HepG2 (cell line): ENCODE measurements at regions not wholly inside any gene's neighbourhood (a gene's known extent, or its start where the extent isn't known, plus 50 kb on each side); places are given as distances from the start of the nearest gene placed in this dataset.
A peak's percentile ranks its signal among the peaks of the same experiment; 100 is the strongest.

Experiments used
- ATAC-seq: fragments of 200-7000 bp; cut with Tn5 transposase; 3 replicates; pipeline ENCODE4 v1.9.1; 2020; ENCODE audit warnings: mild to moderate bottlenecking, moderate library complexity
- BruUV-seq: library from RNA; stranded (reverse); fragments of 400-500 nt; replicated peaks from 2 replicates; lab custom pipeline; 2021; lab: Mats Ljungman, UMichigan
- CTCF ChIA-PET: fragments of 300-600 bp; formaldehyde crosslinking; extraction: SDS; loops from one replicate; lab custom pipeline; 2021; ENCODE audit warnings: low total read pairs, inconsistent platforms, low intra/inter-chr PET ratio; lab: Yijun Ruan, JAX
- POLR2A ChIA-PET: fragments of 350-600 bp; sonication (Branson Sonifier 250); formaldehyde crosslinking; loops from one replicate; lab custom pipeline; 2020; ENCODE audit warnings: antibody characterized with exemption, inconsistent platforms; lab: Yijun Ruan, JAX
- DNase-seq: peaks from one replicate; pipeline ENCODE4 v3.0.0-alpha.2; 2015; ENCODE audit warnings: low spot score
- FAIRE-seq: peaks from 3 replicates; lab custom pipeline; 2011; peaks lifted over from hg19 to GRCh38; lab: Jason Lieb, UNC
- H2AFZ ChIP-seq: one replicate; pipeline ENCODE4 v1.6.1; 2011; ENCODE audit warnings: low read length, inconsistent platforms
- H3K27ac ChIP-seq: fragments of 300-600 bp; 3 replicates; pipeline ENCODE4 v1.8.0; 2011; ENCODE audit warnings: mixed run types, mild to moderate bottlenecking, mixed read lengths, low read length, inconsistent platforms; ENCODE audit not compliant: insufficient read depth; ENCODE audit errors: extremely low read length
- H3K27me3 ChIP-seq, 2 experiments: fragments of 200-600 bp in 1 of 2; 2 replicates in 1 of 2; 3 replicates in 1 of 2; pipeline versions ENCODE4 v1.6.0 to v1.8.0; 2011; ENCODE audit warnings: low read length in 2 of 2, mild to moderate bottlenecking in 2 of 2, moderate library complexity in 2 of 2, inconsistent platforms in 1 of 2; ENCODE audit not compliant: insufficient read depth in 2 of 2, control insufficient read depth in 1 of 2
- H3K36me3 ChIP-seq, 2 experiments: fragments of 200-600 bp in 1 of 2; replicated peaks in 1 of 2; 2 replicates in 1 of 2; 3 replicates in 1 of 2; pipeline versions ENCODE4 v1.5.1 to v1.8.0; 2011; ENCODE audit warnings: low read length in 2 of 2, inconsistent platforms in 1 of 2; ENCODE audit not compliant: insufficient read depth in 2 of 2, control insufficient read depth in 1 of 2
- H3K4me1 ChIP-seq: 2 replicates; pipeline ENCODE4 v1.5.1; 2012; ENCODE audit warnings: low read length, inconsistent platforms; ENCODE audit not compliant: insufficient read depth
- H3K4me2 ChIP-seq: 2 replicates; pipeline ENCODE4 v1.6.0; 2011; ENCODE audit warnings: low read depth, low read length, inconsistent platforms
- H3K4me3 ChIP-seq, 3 experiments: fragments of 200-600 bp in 1 of 3; sonication (generic), shearing (Covaris generic) in 1 of 3; replicated peaks in 1 of 3; 2 replicates each; pipeline ENCODE4 v1.5.1; 2011 to 2016; ENCODE audit warnings: low read length in 3 of 3, inconsistent platforms in 2 of 3, low read depth in 2 of 3, mild to moderate bottlenecking in 2 of 3, control low read depth in 1 of 3, mixed read lengths in 1 of 3; ENCODE audit not compliant: insufficient read depth in 1 of 3
- H3K79me2 ChIP-seq: one replicate; pipeline ENCODE4 v1.6.1; 2011; ENCODE audit warnings: low read length, inconsistent platforms; ENCODE audit not compliant: insufficient read depth
- H3K9ac ChIP-seq: 2 replicates; pipeline ENCODE4 v1.6.0; 2011; ENCODE audit warnings: mild to moderate bottlenecking, low read depth, low read length, inconsistent platforms; ENCODE audit not compliant: insufficient read depth
- H3K9me3 ChIP-seq: 2 replicates; pipeline ENCODE4 v1.5.1; 2012; ENCODE audit warnings: mild to moderate bottlenecking, low read length
- H4K20me1 ChIP-seq: 2 replicates; pipeline ENCODE4 v1.6.0; 2011; ENCODE audit warnings: inconsistent platforms, mild to moderate bottlenecking, low read length, moderate library complexity; ENCODE audit not compliant: insufficient read depth
- CTCF ChIP-seq: sonication (generic); formaldehyde crosslinking; IDR thresholded peaks from 2 replicates; pipeline ENCODE4 v1.5.0; 2020; ENCODE audit warnings: mild to moderate bottlenecking, missing genetic modification reagents, moderate library complexity
- ISX ChIP-seq: sonication (generic); formaldehyde crosslinking; conservative IDR thresholded peaks from 2 replicates; pipeline ENCODE4 v1.5.0; 2020; ENCODE audit warnings: missing genetic modification reagents
- JUNB ChIP-seq: sonication (generic); formaldehyde crosslinking; IDR thresholded peaks from 2 replicates; pipeline ENCODE4 v1.8.0; 2022; ENCODE audit warnings: missing genetic modification reagents, mild to moderate bottlenecking, borderline replicate concordance
- KAT8 ChIP-seq: IDR thresholded peaks from 2 replicates; pipeline ENCODE4 v1.6.1; 2016; ENCODE audit warnings: missing genetic modification reagents, missing compliant biosample characterization
- MXD3 ChIP-seq: IDR thresholded peaks from 2 replicates; pipeline ENCODE4 v1.6.1; 2016; ENCODE audit warnings: mild to moderate bottlenecking, missing biosample characterization, missing genetic modification reagents
- PHF20 ChIP-seq: sonication (generic); formaldehyde crosslinking; IDR thresholded peaks from 2 replicates; pipeline ENCODE4 v1.5.0; 2020; ENCODE audit warnings: mild to moderate bottlenecking, missing genetic modification reagents
- SIN3B ChIP-seq: fragments of 150-350 bp; IDR thresholded peaks from 2 replicates; pipeline ENCODE4 v1.6.1; 2014; ENCODE audit warnings: low read length
- SKIL ChIP-seq: sonication (generic); formaldehyde crosslinking; IDR thresholded peaks from 2 replicates; pipeline ENCODE4 v1.8.0; 2022; ENCODE audit warnings: missing genetic modification reagents, mild to moderate bottlenecking, moderate library complexity, borderline replicate concordance
- ZHX2 ChIP-seq, 2 experiments: sonication (generic) in 1 of 2; formaldehyde crosslinking in 1 of 2; IDR thresholded peaks; 2 replicates each; pipeline versions ENCODE4 v1.6.1 to v1.9.0; 2014 to 2022; ENCODE audit warnings: antibody characterized with exemption in 1 of 2, borderline replicate concordance in 1 of 2, inconsistent platforms in 1 of 2, low read depth in 1 of 2, missing genetic modification reagents in 1 of 2
- ZNF292 ChIP-seq: sonication (generic); formaldehyde crosslinking; IDR thresholded peaks from 2 replicates; pipeline ENCODE4 v1.8.1; 2022; ENCODE audit warnings: mild to moderate bottlenecking, low read depth, missing genetic modification reagents, borderline replicate concordance
- ZNF556 ChIP-seq: sonication (generic); formaldehyde crosslinking; IDR thresholded peaks from 2 replicates; pipeline ENCODE4 v1.4.0; 2020; ENCODE audit warnings: mild to moderate bottlenecking, missing genetic modification reagents, borderline replicate concordance
- ZNF614 ChIP-seq: IDR thresholded peaks from 2 replicates; pipeline ENCODE4 v1.6.1; 2018; ENCODE audit warnings: missing biosample characterization, missing genetic modification reagents, inconsistent platforms, borderline replicate concordance
- ZNF660 ChIP-seq: sonication (generic); formaldehyde crosslinking; IDR thresholded peaks from 2 replicates; pipeline ENCODE4 v1.5.1; 2020; ENCODE audit warnings: mild to moderate bottlenecking, low read depth, missing genetic modification reagents, borderline replicate concordance
- WGBS: methylation state at CpG from one replicate; pipeline ENCODE4 v1.1.6; 2017; ENCODE audit warnings: low lambda C conversion rate; 5-methylcytosine and 5-hydroxymethylcytosine counted together
- in situ Hi-C: cut with HindIII; loops from 2 replicates; pipeline ENCODE4 v1.10.0; 2017; ENCODE audit warnings: low pct_unique_long_range_greater_than_20kb; ENCODE audit not compliant: extremely low pct_ligation_motif_present
- intact Hi-C: fragments of 100-400 bp; cut with micrococcal nuclease; formaldehyde crosslinking; loops from one replicate; pipeline ENCODE4 v1.10.0; 2022; ENCODE audit not compliant: unreplicated experiment

GRCh38 chr7:67753891-67754290 is 757.3 kb downstream of the TYW1 start (continued):
- 0 out of 2 replicates have a peak, but pooled peaks have one; percentile 7 for TF ChIP-seq CTCF (CRISPR knock-in tag)
- no peak for TF ChIP-seq ISX (CRISPR knock-in tag)
- no peak for TF ChIP-seq PHF20 (CRISPR knock-in tag)

- TF ChIP-seq KAT8, result no peak
- TF ChIP-seq ZHX2 (IDR thresholded peaks at IDR 0.05; ENCODE audit: low read depth), result no peak
- TF ChIP-seq ZHX2 (CRISPR knock-in tag; IDR thresholded peaks at IDR 0.05; ENCODE audit: borderline replicate concordance), result no peak
- no peak for TF ChIP-seq MXD3 (CRISPR knock-in tag)
- TF ChIP-seq SKIL (CRISPR knock-in tag), result no peak
- TF ChIP-seq ZNF660 (CRISPR knock-in tag), result no peak
- no peak for TF ChIP-seq ZNF614 (CRISPR knock-in tag)
- no peak for TF ChIP-seq ZNF292 (CRISPR knock-in tag)
- TF ChIP-seq SIN3B, result no peak
- TF ChIP-seq ZNF556 (CRISPR knock-in tag), result no peak
- no peak for TF ChIP-seq JUNB (CRISPR knock-in tag)
- peaks cover 20% of the 10 kb centered on the region for H3K4me1 ChIP-seq
- no peak overlapping the region for H3K27ac ChIP-seq
- DNase-seq (no peak), ATAC-seq (no peak), FAIRE-seq (no peak)
- H3K4me3 ChIP-seq, result no peak overlapping the region
- BruUV-seq, result no TSS peak
- in situ Hi-C loops, result no loop called here
- no peaks in the 10 kb centered on the region for H3K36me3 ChIP-seq
- H3K4me2 ChIP-seq, result no peak overlapping the region
- H3K79me2 ChIP-seq, result no peaks in the 10 kb centered on the region
- ChIA-PET POLR2A (no interaction called here), CTCF (no interaction called here)
- no peaks in the 10 kb centered on the region for H3K9me3 ChIP-seq
- H3K27me3 ChIP-seq, result no peaks in the 10 kb centered on the region
- H3K9ac ChIP-seq, result no peak overlapping the region
- H4K20me1 ChIP-seq, result no peaks in the 10 kb centered on the region
- no peak overlapping the region for H2AFZ ChIP-seq
- 37% methylated on average over 2 of the region's 2 CpGs for WGBS
- intact Hi-C loops, result no loop called here
These were observed 758.0 kb downstream of the TYW1 start for GRCh38 chr7:67754651-67755050.
